HG03457 (cell line): ENCODE measurements at regions not wholly inside any gene's neighbourhood (a gene's known extent, or its start where the extent isn't known, plus 50 kb on each side); places are given as distances from the start of the nearest gene placed in this dataset.
"Not testable (repeated sequence)": the region's sequence is repeated elsewhere in the genome, so short reads cannot be mapped to it uniquely, and the experiment has no call there.

Experiments used
- ATAC-seq: cut with Tn5 transposase; IDR thresholded peaks from one replicate; pipeline ENCODE4 v1.9.1; 2021; ENCODE audit warnings: moderate number of reproducible peaks; ENCODE audit not compliant: unreplicated experiment

DNA sequence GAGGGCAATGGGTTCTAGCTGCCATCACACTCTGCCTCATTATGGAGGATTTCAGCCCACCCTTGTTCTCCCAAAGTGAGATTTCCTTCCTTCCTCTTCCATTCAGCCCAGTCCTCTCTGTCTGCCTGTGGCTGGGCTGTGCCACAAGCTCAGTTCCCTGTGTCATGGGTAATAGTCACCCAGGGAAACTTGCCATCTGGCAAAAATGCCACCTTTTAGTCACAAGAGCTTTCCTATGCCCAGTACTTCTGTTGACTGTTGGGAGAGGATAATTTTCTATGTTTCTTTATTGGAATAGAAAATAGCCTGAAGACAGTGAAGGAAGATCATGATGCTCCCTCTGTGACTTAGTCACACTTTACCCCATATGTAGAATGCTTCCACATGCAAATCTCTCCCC is 71.4 kb downstream of the TLR4 start:
- ATAC-seq, result no peak

DNA sequence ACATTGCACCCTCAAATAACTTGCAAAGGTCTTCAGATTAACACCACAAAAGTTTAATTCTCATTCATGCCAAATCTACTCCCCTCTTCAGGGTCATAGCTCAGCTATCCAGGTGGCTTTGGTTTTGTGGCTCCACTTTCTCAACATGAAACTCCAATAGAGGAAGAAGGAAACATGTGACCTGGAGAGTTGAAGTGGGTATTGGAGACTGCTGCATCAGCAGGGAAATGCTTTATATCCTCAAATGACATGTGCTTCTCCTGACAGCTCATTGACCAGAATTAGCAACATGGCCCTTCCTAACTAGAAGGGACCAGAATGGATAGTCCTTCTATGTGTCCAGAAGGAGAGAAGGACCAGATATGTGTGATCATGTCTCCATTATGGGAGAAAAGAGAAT is 73.6 kb downstream of the TLR4 start:
- peak; percentile 66 for ATAC-seq

DNA sequence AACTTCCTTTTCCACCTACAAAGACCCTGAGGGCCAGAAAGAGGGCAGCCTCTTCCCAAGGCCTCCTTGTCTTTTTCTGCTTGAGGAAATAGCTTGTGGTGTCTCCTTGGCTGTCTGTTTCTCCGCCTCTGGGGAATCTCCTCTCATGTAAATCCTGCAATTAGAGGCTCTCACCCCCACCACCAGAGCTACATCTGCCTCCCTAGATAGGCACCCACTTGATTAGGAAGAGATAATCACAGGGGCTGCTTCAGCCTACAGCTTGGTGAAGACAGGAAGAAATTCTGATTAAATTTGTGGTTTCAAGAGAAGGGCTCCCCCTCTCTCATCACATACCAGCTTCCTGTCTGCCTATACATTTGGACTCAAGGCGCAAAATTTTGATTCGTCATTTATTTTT is 75.6 kb downstream of the TLR4 start:
- no peak for ATAC-seq

- peak; percentile 66 for ATAC-seq
Observed at GRCh38 chr9:117782931-117783788, 79.0 kb downstream of the TLR4 start.

DNA sequence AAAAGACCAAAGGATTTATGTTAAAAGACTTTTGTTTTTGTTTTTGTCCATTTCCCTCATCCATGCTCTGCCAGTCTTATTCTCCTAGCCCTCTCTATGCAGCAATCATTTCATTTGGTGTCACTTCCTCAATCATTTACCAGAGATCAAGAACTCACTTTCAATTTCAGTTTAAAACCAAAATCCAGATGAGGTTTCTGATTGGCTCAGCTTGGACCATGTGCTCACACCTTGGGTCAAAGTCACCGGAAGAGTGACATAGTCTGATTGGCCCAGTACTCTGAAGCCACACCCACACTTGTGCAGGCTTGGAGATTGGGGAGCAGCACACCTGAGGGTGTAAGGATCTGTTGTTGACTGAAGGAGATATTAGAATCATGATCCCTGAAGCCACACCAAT is 79.6 kb downstream of the TLR4 start:
- peak; percentile 90 for ATAC-seq

DNA sequence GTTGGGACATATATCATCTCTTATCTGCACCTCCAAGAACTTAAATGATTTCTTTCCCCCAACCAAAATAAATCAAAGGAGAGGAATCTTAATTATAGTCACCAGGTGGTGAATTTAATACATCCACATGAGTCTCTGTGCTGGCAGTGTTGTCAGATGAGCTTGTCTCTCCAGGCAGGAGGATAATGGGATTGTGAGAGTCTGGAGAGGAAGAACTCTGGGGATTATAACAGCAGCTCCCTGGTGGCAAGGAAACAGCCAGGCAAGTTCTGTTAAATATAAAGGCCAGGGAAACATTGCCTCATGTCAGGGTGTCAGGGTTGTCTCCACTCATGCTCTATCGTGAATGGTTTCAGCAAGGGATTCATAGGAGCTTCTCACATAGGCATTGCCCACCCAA is 80.8 kb downstream of the TLR4 start:
- ATAC-seq, result no peak

- ATAC-seq, result no peak
Observed at GRCh38 chr9:117787746-117788145, 83.5 kb downstream of the TLR4 start.

DNA sequence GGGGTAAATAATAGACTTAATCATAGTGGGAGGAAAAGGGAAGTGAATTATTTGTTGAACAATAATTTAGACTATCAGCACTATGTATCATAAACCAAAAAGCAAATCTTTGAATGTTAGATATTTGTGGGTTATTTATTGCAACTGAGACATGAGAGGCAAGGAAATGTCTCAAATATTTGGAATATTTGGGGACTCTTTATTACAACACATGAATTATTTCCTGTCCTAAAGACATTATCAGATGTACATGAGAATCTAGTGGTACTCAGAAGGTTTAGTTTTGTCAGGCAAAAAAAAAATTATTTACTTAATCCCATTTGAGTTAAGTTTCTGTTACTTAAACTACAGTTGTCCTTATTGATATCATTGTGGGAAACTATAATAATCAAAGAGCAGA is 91.1 kb downstream of the TLR4 start:
- no peak for ATAC-seq

GRCh38 chr9:117796681-117797080 is 92.5 kb downstream of the TLR4 start:
- ATAC-seq, result no peak

GRCh38 chr9:117800389-117800788 is 96.2 kb downstream of the TLR4 start:
- ATAC-seq, result no peak

DNA sequence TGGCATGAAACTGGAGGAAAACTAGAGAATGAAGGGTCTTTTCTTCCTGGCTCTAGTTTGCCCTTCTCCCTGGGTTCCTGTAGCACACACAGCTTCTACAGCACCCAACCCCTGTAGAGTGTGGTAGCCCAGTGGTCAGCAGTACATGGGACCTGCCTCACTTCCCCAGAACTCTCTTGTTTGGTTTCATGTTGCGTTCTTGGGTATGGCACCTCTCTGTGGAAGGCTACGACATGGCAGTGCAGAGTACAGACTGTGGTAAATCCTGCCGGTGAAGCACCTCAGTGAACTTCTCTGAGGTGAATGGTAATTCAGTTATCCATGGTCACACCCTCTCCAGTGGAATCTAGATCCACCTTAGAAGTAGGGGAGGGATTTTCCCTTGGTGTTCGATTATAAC is 105.5 kb downstream of the TLR4 start:
- no peak for ATAC-seq

DNA sequence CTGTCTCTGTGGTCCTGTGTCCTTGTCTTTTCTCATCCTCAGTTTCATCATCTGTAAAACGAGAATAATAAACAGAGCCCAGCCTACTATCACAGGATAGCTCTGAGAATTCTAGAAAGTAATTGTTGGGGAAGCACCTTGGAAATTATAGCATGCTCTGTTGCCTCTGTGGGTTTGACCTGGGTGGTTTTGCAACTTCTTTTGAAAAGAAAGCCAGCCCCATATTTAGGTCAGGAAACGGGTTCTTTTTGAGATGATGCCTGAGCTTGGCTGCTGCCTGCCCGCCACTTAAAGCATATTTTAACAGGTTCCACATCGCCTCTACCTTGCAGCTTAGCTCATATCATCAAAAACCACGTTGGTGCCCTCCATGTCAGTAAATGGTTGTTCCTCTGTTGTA is 111.1 kb downstream of the TLR4 start:
- peak; percentile 63 for ATAC-seq

GRCh38 chr9:117815948-117816347 is 111.7 kb downstream of the TLR4 start:
- ATAC-seq, result no peak

DNA sequence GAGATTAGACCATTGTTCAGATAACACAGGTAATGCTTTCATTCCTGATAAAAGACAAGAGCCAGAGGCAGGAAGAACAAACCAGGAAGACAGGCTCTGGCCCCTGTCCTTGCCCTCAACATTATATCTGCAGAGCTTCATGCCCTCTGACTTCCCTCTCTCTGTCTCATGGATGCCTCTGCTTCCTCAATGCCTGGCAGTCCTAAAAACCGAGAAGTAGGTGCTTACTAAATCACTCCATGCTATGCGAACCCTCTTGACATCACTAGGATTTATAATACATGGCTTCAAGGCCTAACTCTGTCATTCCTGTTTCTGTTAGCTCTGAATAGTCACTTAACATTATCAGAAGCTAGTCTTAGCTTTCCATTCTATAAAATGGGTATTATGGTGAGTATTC is 117.8 kb downstream of the TLR4 start:
- ATAC-seq, result no peak

DNA sequence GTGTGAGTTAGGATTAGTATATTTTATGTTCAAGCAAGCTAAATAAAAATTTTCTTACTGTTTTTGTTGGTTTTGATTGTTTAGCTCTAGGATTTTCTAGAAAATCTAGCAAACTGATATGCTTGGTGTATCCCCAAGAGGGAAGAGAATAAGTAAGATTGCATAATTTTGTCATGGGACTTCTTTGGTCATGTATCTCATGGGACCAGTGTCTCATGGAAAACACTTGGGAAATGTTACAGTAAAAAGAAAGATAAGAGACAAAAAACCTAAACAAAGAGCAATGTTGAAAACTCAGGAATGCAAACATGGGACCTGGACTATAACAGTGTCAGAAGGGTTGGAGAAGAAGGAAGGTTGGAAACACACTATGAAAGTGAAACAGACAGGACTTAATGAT is 119.4 kb downstream of the TLR4 start:
- no peak for ATAC-seq

- peak; percentile 98 for ATAC-seq
Observed at GRCh38 chr9:117825609-117826347, 121.6 kb downstream of the TLR4 start.

GRCh38 chr9:117826837-117827236 is 122.6 kb downstream of the TLR4 start:
- no peak for ATAC-seq

- no peak for ATAC-seq
Observed at GRCh38 chr9:117827456-117827855, 123.3 kb downstream of the TLR4 start.

GRCh38 chr9:117828466-117828865 is 124.3 kb downstream of the TLR4 start:
- no peak for ATAC-seq

DNA sequence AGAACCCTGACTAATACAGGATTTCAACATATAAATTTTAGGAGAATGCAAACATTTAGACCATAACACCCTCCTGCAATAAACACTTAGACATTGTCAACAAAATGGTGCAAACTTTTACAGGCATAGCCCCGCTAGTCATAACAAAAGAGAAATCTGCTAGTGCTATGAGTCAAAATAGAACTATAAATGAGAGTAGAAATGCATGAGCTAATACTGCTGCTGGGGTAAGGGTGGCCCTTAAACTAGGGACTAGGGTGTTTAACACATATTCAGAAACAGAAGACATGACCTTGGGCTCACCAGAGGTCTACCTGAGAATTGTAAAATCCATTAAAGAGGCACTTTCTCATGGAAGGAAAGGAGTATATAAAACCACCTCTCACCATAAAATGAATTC is 131.6 kb downstream of the TLR4 start:
- ATAC-seq, result peak; percentile 52

GRCh38 chr9:117839862-117840261 is 135.7 kb downstream of the TLR4 start:
- no peak for ATAC-seq

DNA sequence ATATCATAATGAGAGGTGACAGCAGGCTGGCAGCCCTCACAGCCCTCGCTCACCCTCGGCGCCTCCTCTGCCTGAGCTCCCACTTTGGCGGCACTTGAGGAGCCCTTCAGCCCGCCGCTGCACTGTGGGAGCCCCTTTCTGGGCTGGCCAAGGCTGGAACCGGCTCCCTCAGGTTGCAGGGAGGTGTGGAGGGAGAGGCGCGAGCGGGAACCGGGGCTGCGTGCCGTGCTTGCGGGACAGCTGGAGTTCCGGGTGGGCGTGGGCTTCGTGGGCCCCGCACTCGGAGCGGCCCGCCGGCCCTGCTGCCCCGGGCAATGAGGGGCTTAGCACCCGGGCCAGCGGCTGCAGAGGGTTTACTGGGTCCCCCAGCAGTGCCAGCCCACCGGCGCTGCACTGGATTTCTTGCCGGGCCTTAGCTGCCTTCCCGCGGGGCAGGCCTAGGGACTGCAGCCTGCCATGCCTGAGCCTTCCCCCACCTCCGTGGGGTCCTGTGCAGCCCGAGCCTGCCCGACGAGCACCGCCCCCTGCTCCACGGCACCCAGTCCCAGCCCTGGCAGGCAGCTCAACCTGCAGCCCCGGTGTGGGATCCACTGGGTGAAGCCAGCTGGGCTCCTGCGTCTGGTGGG is 147.7 kb downstream of the TLR4 start:
- not testable (repeated sequence) for ATAC-seq
